ENCODE measurements at regions not wholly inside any gene's neighbourhood (a gene's known extent, or its start where the extent isn't known, plus 50 kb on each side); places are given as distances from the start of the nearest gene placed in this dataset.

- DNase-seq, result no peak
Observed at GRCh38 chr15:31265871-31266711, 60.5 kb upstream of the KLF13 start.

- DNase-seq, result no peak
Observed at GRCh38 chr15:31266712-31267111, 59.9 kb upstream of the KLF13 start.

- DNase-seq, result no peak
Observed at GRCh38 chr15:31267161-31268107, 59.2 kb upstream of the KLF13 start.

- DNase-seq, result no peak
Observed at GRCh38 chr15:31268108-31268501, 58.5 kb upstream of the KLF13 start.

GRCh38 chr15:31268911-31269784, 57.5 kb upstream of the KLF13 start:
- DNase-seq, result no peak

- no peak for DNase-seq
Observed at GRCh38 chr15:31269816-31270575, 56.6 kb upstream of the KLF13 start.

- no peak for DNase-seq
Observed at GRCh38 chr15:31270767-31271166, 55.9 kb upstream of the KLF13 start.

- no peak for DNase-seq
Observed at GRCh38 chr15:31271224-31271635, 55.4 kb upstream of the KLF13 start.

- DNase-seq, result no peak
Observed at GRCh38 chr15:31271711-31272557, 54.7 kb upstream of the KLF13 start.

GRCh38 chr15:31272558-31273257, 53.9 kb upstream of the KLF13 start:
- no peak for DNase-seq

GRCh38 chr15:31273258-31273941, 53.2 kb upstream of the KLF13 start:
- DNase-seq, result no peak

GRCh38 chr15:31274496-31275330, 51.9 kb upstream of the KLF13 start:
- no peak for DNase-seq

- no peak for DNase-seq
Observed at GRCh38 chr15:31275331-31276262, 51.0 kb upstream of the KLF13 start.

- DNase-seq, result no peak
Observed at GRCh38 chr15:31276596-31277298, 49.9 kb upstream of the KLF13 start.
